HepG2 (cell line): ENCODE measurements at regions not wholly inside any gene's neighbourhood (a gene's known extent, or its start where the extent isn't known, plus 50 kb on each side); places are given as distances from the start of the nearest gene placed in this dataset.

ENCODE experiments used
- AGO2 ChIP-seq: fragments of 200-400 bp; formaldehyde crosslinking; optimal IDR thresholded peaks from 2 replicates; pipeline ENCODE3; 2017; ENCODE audit warnings: mild to moderate bottlenecking, low read depth, low read length, moderate library complexity
- AKAP8 ChIP-seq: sonication (generic); formaldehyde crosslinking; IDR thresholded peaks from 2 replicates; pipeline ENCODE4 v1.5.1; 2020; ENCODE audit warnings: mild to moderate bottlenecking, missing genetic modification reagents
- ATRX ChIP-seq: sonication (generic); formaldehyde crosslinking; IDR thresholded peaks from 2 replicates; pipeline ENCODE4 v1.4.0; 2020; ENCODE audit warnings: missing genetic modification reagents, borderline replicate concordance
- CBX2 ChIP-seq, 2 experiments: fragments of 200-600 bp in 1 of 2; sonication (generic); formaldehyde crosslinking in 1 of 2; IDR thresholded peaks; 2 replicates each; pipeline versions ENCODE4 v1.7.0 to v1.8.1; 2018 to 2022; ENCODE audit warnings: low read depth in 2 of 2, low read length in 1 of 2, mild to moderate bottlenecking in 1 of 2, missing genetic modification reagents in 1 of 2
- MXI1 ChIP-seq: IDR thresholded peaks from 3 replicates; pipeline ENCODE4 v1.6.1; 2012; ENCODE audit warnings: low read depth, low read length, inconsistent platforms, borderline replicate concordance
- NFE2L1 ChIP-seq: sonication (generic); formaldehyde crosslinking; IDR thresholded peaks from 2 replicates; pipeline ENCODE4 v1.4.0; 2020; ENCODE audit warnings: missing genetic modification reagents, mild to moderate bottlenecking, borderline replicate concordance
- SP5 ChIP-seq: IDR thresholded peaks from 2 replicates; pipeline ENCODE4 v1.6.1; 2016; ENCODE audit warnings: low read depth, borderline replicate concordance
- SRSF4 ChIP-seq: fragments of 200-400 bp; formaldehyde crosslinking; IDR thresholded peaks from one replicate; pipeline ENCODE4 v1.6.1; 2018; ENCODE audit warnings: mild to moderate bottlenecking, low read depth, low read length, moderate library complexity; ENCODE audit not compliant: poor library complexity, severe bottlenecking
- ZBTB7B ChIP-seq: sonication (generic); formaldehyde crosslinking; IDR thresholded peaks from 2 replicates; pipeline ENCODE4 v1.4.0; 2020; ENCODE audit warnings: missing genetic modification reagents
- ZNF205 ChIP-seq: IDR thresholded peaks from 2 replicates; pipeline ENCODE4 v1.6.1; 2018; ENCODE audit warnings: missing biosample characterization, missing genetic modification reagents
- ZNF552 ChIP-seq: sonication (generic); formaldehyde crosslinking; IDR thresholded peaks from 2 replicates; pipeline ENCODE4 v1.9.0; 2022; ENCODE audit warnings: missing genetic modification reagents, mild to moderate bottlenecking, borderline replicate concordance
- ZNF790 ChIP-seq: sonication (generic); formaldehyde crosslinking; IDR thresholded peaks from 2 replicates; pipeline ENCODE4 v1.8.0; 2022; ENCODE audit warnings: missing genetic modification reagents, mild to moderate bottlenecking, borderline replicate concordance
- ZNF850 ChIP-seq: sonication (generic); formaldehyde crosslinking; conservative IDR thresholded peaks from 2 replicates; pipeline ENCODE4 v1.9.0; 2021; ENCODE audit warnings: mild to moderate bottlenecking, missing genetic modification reagents
- ZNF883 ChIP-seq: sonication (generic); formaldehyde crosslinking; IDR thresholded peaks from 2 replicates; pipeline ENCODE4 v1.5.1; 2020; ENCODE audit warnings: mild to moderate bottlenecking, missing genetic modification reagents; ENCODE audit errors: not compliant biosample characterization
- TF ChIP-seq, protein P1 (sequence below): sonication (generic); formaldehyde crosslinking; IDR thresholded peaks from 2 replicates; pipeline ENCODE4 v1.5.1; 2020; ENCODE audit warnings: mild to moderate bottlenecking, moderate library complexity, missing genetic modification reagents
- TF ChIP-seq, protein P2 (sequence below): sonication (generic); formaldehyde crosslinking; conservative IDR thresholded peaks from 2 replicates; pipeline ENCODE4 v1.4.0; 2020; ENCODE audit warnings: missing genetic modification reagents
- TF ChIP-seq, protein P3 (sequence below): sonication (generic); formaldehyde crosslinking; IDR thresholded peaks from 2 replicates; pipeline ENCODE4 v1.4.0; 2020; ENCODE audit warnings: missing genetic modification reagents, mild to moderate bottlenecking, borderline replicate concordance

DNA sequence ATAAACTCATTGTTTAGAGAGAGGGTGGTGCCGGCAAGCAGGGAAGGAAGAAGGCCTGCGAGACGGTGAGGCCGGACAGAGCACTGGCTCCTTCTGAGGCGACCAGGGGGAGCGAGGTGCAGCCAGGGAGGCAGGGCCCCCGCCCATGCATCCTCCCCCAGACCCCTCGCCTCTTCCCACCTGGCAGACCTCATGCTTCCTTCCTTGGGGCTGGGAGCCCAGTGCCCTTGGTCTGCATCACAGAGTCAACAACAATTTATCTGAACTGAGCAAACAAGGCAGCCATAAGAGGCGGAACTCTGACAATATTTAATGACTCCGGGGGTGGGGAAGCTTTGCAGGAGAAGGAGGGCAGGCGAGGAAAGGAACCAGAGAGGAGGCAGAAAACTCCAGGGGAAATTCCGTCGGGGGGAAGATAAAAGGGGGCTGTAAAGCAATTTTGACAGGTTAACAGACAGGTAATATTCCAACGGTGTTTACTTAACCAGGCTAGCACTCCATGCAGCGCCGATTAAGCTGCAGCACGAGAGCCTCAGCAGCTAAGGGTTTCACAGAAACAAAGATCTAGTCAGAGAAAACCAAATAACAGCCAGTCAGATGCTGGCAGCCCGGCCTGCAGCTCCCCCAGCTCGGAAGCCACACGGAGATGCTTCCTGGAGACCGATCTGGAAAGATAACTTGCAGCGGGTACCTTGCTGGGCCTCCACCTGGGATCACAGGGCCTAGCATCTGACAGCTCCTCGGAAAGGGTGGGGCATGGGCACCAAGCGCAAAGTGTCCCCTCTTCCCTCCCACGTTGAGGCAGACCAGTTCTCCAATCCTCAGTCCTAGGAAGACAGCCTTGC lies 398.2 kb downstream of the SOX9 start (continued):
- TF ChIP-seq, protein P1, sequence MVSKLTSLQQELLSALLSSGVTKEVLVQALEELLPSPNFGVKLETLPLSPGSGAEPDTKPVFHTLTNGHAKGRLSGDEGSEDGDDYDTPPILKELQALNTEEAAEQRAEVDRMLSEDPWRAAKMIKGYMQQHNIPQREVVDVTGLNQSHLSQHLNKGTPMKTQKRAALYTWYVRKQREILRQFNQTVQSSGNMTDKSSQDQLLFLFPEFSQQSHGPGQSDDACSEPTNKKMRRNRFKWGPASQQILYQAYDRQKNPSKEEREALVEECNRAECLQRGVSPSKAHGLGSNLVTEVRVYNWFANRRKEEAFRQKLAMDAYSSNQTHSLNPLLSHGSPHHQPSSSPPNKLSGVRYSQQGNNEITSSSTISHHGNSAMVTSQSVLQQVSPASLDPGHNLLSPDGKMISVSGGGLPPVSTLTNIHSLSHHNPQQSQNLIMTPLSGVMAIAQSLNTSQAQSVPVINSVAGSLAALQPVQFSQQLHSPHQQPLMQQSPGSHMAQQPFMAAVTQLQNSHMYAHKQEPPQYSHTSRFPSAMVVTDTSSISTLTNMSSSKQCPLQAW (CRISPR knock-in tag), result peak; percentile 92
- TF ChIP-seq ZNF790 (CRISPR knock-in tag) (no peak), ZNF850 (CRISPR knock-in tag) (no peak), SRSF4 (no peak), AKAP8 (CRISPR knock-in tag) (no peak), ZBTB7B (CRISPR knock-in tag) (peak; percentile 98), MXI1 (no peak; the same call in 2 of the 3 replicates), NFE2L1 (CRISPR knock-in tag) (no peak), ZNF552 (CRISPR knock-in tag) (peak; percentile 73; the same call in 1 of the 2 replicates), ZNF205 (CRISPR knock-in tag) (0 out of 2 replicates have a peak, but pooled peaks have one; percentile 34), AGO2 (peak; percentile 48), ZNF883 (CRISPR knock-in tag) (no peak), SP5 (CRISPR knock-in tag) (peak; percentile 99), CBX2 (IDR thresholded peaks at IDR 0.05; ENCODE audit: low read depth, low read length) (no peak), CBX2 (CRISPR knock-in tag; IDR thresholded peaks at IDR 0.05; ENCODE audit: low read depth) (peak; percentile 94; the same call in 1 of the 2 replicates), ATRX (no peak)
- TF ChIP-seq, protein P2, sequence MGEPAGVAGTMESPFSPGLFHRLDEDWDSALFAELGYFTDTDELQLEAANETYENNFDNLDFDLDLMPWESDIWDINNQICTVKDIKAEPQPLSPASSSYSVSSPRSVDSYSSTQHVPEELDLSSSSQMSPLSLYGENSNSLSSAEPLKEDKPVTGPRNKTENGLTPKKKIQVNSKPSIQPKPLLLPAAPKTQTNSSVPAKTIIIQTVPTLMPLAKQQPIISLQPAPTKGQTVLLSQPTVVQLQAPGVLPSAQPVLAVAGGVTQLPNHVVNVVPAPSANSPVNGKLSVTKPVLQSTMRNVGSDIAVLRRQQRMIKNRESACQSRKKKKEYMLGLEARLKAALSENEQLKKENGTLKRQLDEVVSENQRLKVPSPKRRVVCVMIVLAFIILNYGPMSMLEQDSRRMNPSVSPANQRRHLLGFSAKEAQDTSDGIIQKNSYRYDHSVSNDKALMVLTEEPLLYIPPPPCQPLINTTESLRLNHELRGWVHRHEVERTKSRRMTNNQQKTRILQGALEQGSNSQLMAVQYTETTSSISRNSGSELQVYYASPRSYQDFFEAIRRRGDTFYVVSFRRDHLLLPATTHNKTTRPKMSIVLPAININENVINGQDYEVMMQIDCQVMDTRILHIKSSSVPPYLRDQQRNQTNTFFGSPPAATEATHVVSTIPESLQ (CRISPR knock-in tag), result no peak; the same call in 1 of the 2 replicates
- TF ChIP-seq, protein P3, sequence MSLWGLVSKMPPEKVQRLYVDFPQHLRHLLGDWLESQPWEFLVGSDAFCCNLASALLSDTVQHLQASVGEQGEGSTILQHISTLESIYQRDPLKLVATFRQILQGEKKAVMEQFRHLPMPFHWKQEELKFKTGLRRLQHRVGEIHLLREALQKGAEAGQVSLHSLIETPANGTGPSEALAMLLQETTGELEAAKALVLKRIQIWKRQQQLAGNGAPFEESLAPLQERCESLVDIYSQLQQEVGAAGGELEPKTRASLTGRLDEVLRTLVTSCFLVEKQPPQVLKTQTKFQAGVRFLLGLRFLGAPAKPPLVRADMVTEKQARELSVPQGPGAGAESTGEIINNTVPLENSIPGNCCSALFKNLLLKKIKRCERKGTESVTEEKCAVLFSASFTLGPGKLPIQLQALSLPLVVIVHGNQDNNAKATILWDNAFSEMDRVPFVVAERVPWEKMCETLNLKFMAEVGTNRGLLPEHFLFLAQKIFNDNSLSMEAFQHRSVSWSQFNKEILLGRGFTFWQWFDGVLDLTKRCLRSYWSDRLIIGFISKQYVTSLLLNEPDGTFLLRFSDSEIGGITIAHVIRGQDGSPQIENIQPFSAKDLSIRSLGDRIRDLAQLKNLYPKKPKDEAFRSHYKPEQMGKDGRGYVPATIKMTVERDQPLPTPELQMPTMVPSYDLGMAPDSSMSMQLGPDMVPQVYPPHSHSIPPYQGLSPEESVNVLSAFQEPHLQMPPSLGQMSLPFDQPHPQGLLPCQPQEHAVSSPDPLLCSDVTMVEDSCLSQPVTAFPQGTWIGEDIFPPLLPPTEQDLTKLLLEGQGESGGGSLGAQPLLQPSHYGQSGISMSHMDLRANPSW (CRISPR knock-in tag), result peak; percentile 90; the same call in 1 of the 2 replicates
